IMR-90 (cell line): ENCODE measurements at regions not wholly inside any gene's neighbourhood (a gene's known extent, or its start where the extent isn't known, plus 50 kb on each side); places are given as distances from the start of the nearest gene placed in this dataset.

Source experiments
- ATAC-seq: fragments of 200-7000 bp; cut with Tn5 transposase; 2 replicates; pipeline ENCODE4 v1.9.1; 2020; ENCODE audit warnings: low read depth, mild to moderate bottlenecking, moderate library complexity
- BruUV-seq: library from RNA; stranded (reverse); fragments of 400-500 nt; replicated peaks from 2 replicates; lab custom pipeline; 2021; lab: Mats Ljungman, UMichigan
- CTCF ChIA-PET: fragments of 300-600 bp; formaldehyde crosslinking; extraction: SDS; loops from one replicate; lab custom pipeline; 2021; ENCODE audit warnings: antibody characterized with exemption; lab: Yijun Ruan, JAX
- POLR2A ChIA-PET: fragments of 300-600 bp; sonication (Branson Sonifier 250); formaldehyde crosslinking; loops from one replicate; lab custom pipeline; 2022; ENCODE audit warnings: antibody characterized with exemption; ENCODE audit not compliant: unreplicated experiment; lab: Charles Lee
- DNase-seq: peaks from one replicate; pipeline ENCODE4 v3.0.0; 2013
- H2AFZ ChIP-seq: replicated peaks from 2 replicates; pipeline ENCODE3; 2013; ENCODE audit warnings: low read length, mild to moderate bottlenecking; ENCODE audit not compliant: poor library complexity
- H2AK5ac ChIP-seq: 2 replicates; pipeline ENCODE4 v1.6.1; 2013; ENCODE audit warnings: low read depth, low read length, inconsistent platforms
- H2AK9ac ChIP-seq: replicated peaks from 2 replicates; pipeline ENCODE3; 2013; ENCODE audit warnings: mild to moderate bottlenecking, low read depth, low read length, moderate library complexity; ENCODE audit not compliant: poor library complexity
- H2BK120ac ChIP-seq: 2 replicates; pipeline ENCODE4 v1.6.1; 2013; ENCODE audit warnings: low read depth, low read length, inconsistent platforms
- H2BK15ac ChIP-seq: 3 replicates; pipeline ENCODE4 v1.6.1; 2013; ENCODE audit warnings: low read depth, low read length, inconsistent platforms
- H2BK20ac ChIP-seq: 2 replicates; pipeline ENCODE4 v1.6.1; 2013; ENCODE audit warnings: low read depth, mild to moderate bottlenecking, inconsistent platforms, low read length, moderate library complexity
- H2BK5ac ChIP-seq: 2 replicates; pipeline ENCODE4 v1.6.1; 2013; ENCODE audit warnings: mild to moderate bottlenecking, low read depth, low read length, inconsistent platforms; ENCODE audit not compliant: poor library complexity, severe bottlenecking
- H3K14ac ChIP-seq: replicated peaks from 2 replicates; pipeline ENCODE4 v1.6.1; 2013; ENCODE audit warnings: low read depth, low read length, inconsistent platforms
- H3K18ac ChIP-seq: 2 replicates; pipeline ENCODE4 v1.6.1; 2013; ENCODE audit warnings: low read depth, low read length, control low read depth
- H3K23ac ChIP-seq: 2 replicates; pipeline ENCODE4 v1.6.1; 2013; ENCODE audit warnings: low read depth, low read length, inconsistent platforms
- H3K27ac ChIP-seq: 2 replicates; pipeline ENCODE4 v1.5.1; 2013; ENCODE audit warnings: mild to moderate bottlenecking, control low read depth, low read length; ENCODE audit not compliant: insufficient read depth
- H3K27me3 ChIP-seq: 2 replicates; pipeline ENCODE4 v1.6.1; 2013; ENCODE audit warnings: low read length; ENCODE audit not compliant: control insufficient read depth, insufficient read depth
- H3K36me3 ChIP-seq: 2 replicates; pipeline ENCODE4 v1.6.1; 2013; ENCODE audit warnings: low read length, mixed read lengths; ENCODE audit not compliant: control insufficient read depth, insufficient read depth
- H3K4ac ChIP-seq: 2 replicates; pipeline ENCODE4 v1.6.1; 2013; ENCODE audit warnings: low read depth, low read length, inconsistent platforms
- H3K4me1 ChIP-seq: 2 replicates; pipeline ENCODE4 v1.6.1; 2013; ENCODE audit warnings: low read length, mixed read lengths; ENCODE audit not compliant: control insufficient read depth, insufficient read depth
- H3K4me2 ChIP-seq: 2 replicates; pipeline ENCODE4 v1.6.1; 2013; ENCODE audit warnings: low read depth, mild to moderate bottlenecking, control low read depth, low read length, moderate library complexity
- H3K4me3 ChIP-seq: 2 replicates; pipeline ENCODE4 v1.5.1; 2013; ENCODE audit warnings: low read depth, mild to moderate bottlenecking, control low read depth, low read length, moderate library complexity; ENCODE audit not compliant: insufficient read depth
- H3K56ac ChIP-seq: 2 replicates; pipeline ENCODE4 v1.6.1; 2013; ENCODE audit warnings: low read length, inconsistent platforms; ENCODE audit not compliant: insufficient read depth; ENCODE audit errors: extremely low read depth
- H3K79me1 ChIP-seq, 2 experiments: 2 replicates each; pipeline ENCODE4 v1.6.1; 2013; ENCODE audit warnings: low read length in 2 of 2, inconsistent platforms in 1 of 2, low read depth in 1 of 2
- H3K9ac ChIP-seq: 2 replicates; pipeline ENCODE4 v1.6.1; 2013; ENCODE audit warnings: low read depth, low read length, control low read depth
- H3K9me1 ChIP-seq: 2 replicates; pipeline ENCODE4 v1.6.1; 2013; ENCODE audit warnings: low read length, inconsistent platforms; ENCODE audit not compliant: insufficient read depth
- H3K9me3 ChIP-seq: 2 replicates; pipeline ENCODE4 v1.6.1; 2013; ENCODE audit warnings: low read length; ENCODE audit not compliant: control insufficient read depth, insufficient read depth
- H4K20me1 ChIP-seq: 2 replicates; pipeline ENCODE4 v1.6.1; 2013; ENCODE audit warnings: low read length, inconsistent platforms; ENCODE audit not compliant: insufficient read depth
- H4K5ac ChIP-seq: 2 replicates; pipeline ENCODE4 v1.6.1; 2013; ENCODE audit warnings: mild to moderate bottlenecking, low read depth, low read length, control low read depth
- H4K8ac ChIP-seq, 2 experiments: 2 replicates each; pipeline ENCODE4 v1.6.1; 2013; ENCODE audit warnings: low read depth in 2 of 2, low read length in 2 of 2, control low read depth in 1 of 2, inconsistent platforms in 1 of 2
- H4K91ac ChIP-seq: 2 replicates; pipeline ENCODE4 v1.6.1; 2013; ENCODE audit warnings: low read depth, low read length, inconsistent platforms; ENCODE audit not compliant: insufficient read depth
- BHLHE40 ChIP-seq: fragments of 150-350 bp; IDR thresholded peaks from 2 replicates; pipeline ENCODE4 v1.6.1; 2016; ENCODE audit warnings: mild to moderate bottlenecking, low read depth, low read length
- CHD1 ChIP-seq: IDR thresholded peaks from 2 replicates; pipeline ENCODE4 v1.6.1; 2012; ENCODE audit warnings: low read depth, low read length, improper control_type of control experiment
- MXI1 ChIP-seq: IDR thresholded peaks from 2 replicates; pipeline ENCODE4 v1.6.1; 2012; ENCODE audit warnings: low read depth, mild to moderate bottlenecking, low read length, moderate library complexity, borderline replicate concordance
- WGBS, 2 experiments: methylation state at CpG; one replicate each; pipeline versions ENCODE4 v1.1.5 to v1.1.7; 2013; ENCODE audit warnings: missing lambda C conversion rate in 2 of 2; ENCODE audit not compliant: insufficient read length in 1 of 2; ENCODE audit errors: extremely low coverage in 2 of 2; 5-methylcytosine and 5-hydroxymethylcytosine counted together
- dilution Hi-C: fragments of 300-500 bp; cut with HindIII; formaldehyde crosslinking; loops from one replicate; pipeline ENCODE4 v1.14.3; 2018; ENCODE audit warnings: low sequenced_read_pairs; ENCODE audit not compliant: unreplicated experiment
- in situ Hi-C: fragments of 300-500 bp; cut with MboI; formaldehyde crosslinking; loops from 3 replicates; pipeline ENCODE4 v1.14.3; 2019; ENCODE audit warnings: low sequenced_read_pairs, inconsistent platforms, mixed read lengths
- intact Hi-C: fragments of 100-400 bp; cut with micrococcal nuclease; formaldehyde crosslinking; loops from 2 replicates; pipeline ENCODE4 v1.10.0; 2022
- TF ChIP-seq, protein P1 (sequence below): conservative IDR thresholded peaks from 2 replicates; pipeline ENCODE4 v1.5.1; 2012; ENCODE audit warnings: mild to moderate bottlenecking, low read depth, low read length, improper control_type of control experiment
- TF ChIP-seq, protein P2 (sequence below): fragments of 150-350 bp; IDR thresholded peaks from 2 replicates; pipeline ENCODE4 v1.6.1; 2017; ENCODE audit warnings: mild to moderate bottlenecking, antibody characterized with exemption, low read length, low read depth
- TF ChIP-seq, protein P3 (sequence below): fragments of 150-350 bp; IDR thresholded peaks from 2 replicates; pipeline ENCODE4 v1.6.1; 2016; ENCODE audit warnings: low read depth, mild to moderate bottlenecking, low read length, moderate library complexity, borderline replicate concordance

DNA sequence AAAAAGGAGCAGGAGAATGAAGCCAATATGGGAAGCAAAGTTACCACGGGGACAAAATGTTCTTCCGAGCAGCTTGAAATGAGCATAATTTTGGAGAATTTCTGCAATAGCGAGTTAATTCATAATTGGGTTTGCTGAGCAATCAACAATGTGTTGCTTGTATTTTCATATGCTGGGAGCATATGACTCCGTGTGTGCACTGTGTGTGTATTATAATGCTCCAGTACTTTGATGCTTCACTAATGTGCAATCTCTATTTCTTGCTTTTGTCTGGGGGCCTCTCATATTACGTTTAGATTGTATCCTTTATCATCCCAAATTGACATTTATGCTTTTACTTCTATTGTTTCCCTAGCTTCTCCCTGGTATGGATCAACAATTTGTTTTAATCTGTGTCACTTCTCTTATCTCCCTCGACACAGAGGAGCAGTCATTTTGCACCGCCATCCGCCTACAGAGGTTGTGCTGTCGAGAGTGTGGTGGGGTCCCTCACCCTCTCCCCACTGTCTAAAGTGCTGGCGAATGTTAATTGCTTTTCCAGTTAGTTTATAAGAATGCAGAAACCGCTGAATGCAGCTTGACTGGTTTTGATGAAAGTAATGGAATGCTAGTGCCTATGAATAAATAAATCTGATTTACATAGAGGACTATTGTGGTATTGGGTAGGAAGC lies 372.5 kb upstream of the WWC1 start:
- H3K36me3 ChIP-seq, result no peaks in the 10 kb centered on the region
- H3K4ac ChIP-seq, result no peak overlapping the region
- H3K14ac ChIP-seq, result no peak overlapping the region
- CTCF ChIA-PET, result interaction anchor here (1.1 to 1.3 kb wide), 2 partner anchors 13 to 177 kb away, joined by 3 to 4 read pairs; no protein-coding TSS in a partner anchor
- H2AFZ ChIP-seq, result no peak overlapping the region
- H3K79me1 ChIP-seq, result no peaks in the 10 kb centered on the region
- intact Hi-C loops (no loop called here), in situ Hi-C loops (no loop called here), dilution Hi-C loops (no loop called here)
- no peak overlapping the region for H3K27ac ChIP-seq
- no peak overlapping the region for H3K18ac ChIP-seq
- H3K9me3 ChIP-seq, result no peaks in the 10 kb centered on the region
- H3K56ac ChIP-seq, result no peak overlapping the region
- DNase-seq (no peak), ATAC-seq (no peak)
- no peak overlapping the region for H4K91ac ChIP-seq
- H3K27me3 ChIP-seq, result peaks cover 2% of the 10 kb centered on the region; the same call in 1 of the 2 replicates
- no peak overlapping the region for H2BK15ac ChIP-seq
- H2AK9ac ChIP-seq, result no peak overlapping the region
- no peak overlapping the region for H3K23ac ChIP-seq
- WGBS, 2 experiments, result 80% methylated on average over 1 of the region's 11 CpGs; no CpG with 5 or more reads in 1 of the 2 experiments
- H3K4me3 ChIP-seq, result no peak overlapping the region
- no peak overlapping the region for H2BK120ac ChIP-seq
- H4K8ac ChIP-seq, result no peak overlapping the region
- H2BK5ac ChIP-seq, result no peak overlapping the region
- H3K9me1 ChIP-seq, result no peaks in the 10 kb centered on the region
- no peak overlapping the region for H2AK5ac ChIP-seq
- H4K5ac ChIP-seq, result no peak overlapping the region
- TF ChIP-seq MXI1 (no peak), BHLHE40 (no peak), CHD1 (no peak)
- TF ChIP-seq, protein P1, sequence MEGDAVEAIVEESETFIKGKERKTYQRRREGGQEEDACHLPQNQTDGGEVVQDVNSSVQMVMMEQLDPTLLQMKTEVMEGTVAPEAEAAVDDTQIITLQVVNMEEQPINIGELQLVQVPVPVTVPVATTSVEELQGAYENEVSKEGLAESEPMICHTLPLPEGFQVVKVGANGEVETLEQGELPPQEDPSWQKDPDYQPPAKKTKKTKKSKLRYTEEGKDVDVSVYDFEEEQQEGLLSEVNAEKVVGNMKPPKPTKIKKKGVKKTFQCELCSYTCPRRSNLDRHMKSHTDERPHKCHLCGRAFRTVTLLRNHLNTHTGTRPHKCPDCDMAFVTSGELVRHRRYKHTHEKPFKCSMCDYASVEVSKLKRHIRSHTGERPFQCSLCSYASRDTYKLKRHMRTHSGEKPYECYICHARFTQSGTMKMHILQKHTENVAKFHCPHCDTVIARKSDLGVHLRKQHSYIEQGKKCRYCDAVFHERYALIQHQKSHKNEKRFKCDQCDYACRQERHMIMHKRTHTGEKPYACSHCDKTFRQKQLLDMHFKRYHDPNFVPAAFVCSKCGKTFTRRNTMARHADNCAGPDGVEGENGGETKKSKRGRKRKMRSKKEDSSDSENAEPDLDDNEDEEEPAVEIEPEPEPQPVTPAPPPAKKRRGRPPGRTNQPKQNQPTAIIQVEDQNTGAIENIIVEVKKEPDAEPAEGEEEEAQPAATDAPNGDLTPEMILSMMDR, result no peak
- TF ChIP-seq, protein P2, sequence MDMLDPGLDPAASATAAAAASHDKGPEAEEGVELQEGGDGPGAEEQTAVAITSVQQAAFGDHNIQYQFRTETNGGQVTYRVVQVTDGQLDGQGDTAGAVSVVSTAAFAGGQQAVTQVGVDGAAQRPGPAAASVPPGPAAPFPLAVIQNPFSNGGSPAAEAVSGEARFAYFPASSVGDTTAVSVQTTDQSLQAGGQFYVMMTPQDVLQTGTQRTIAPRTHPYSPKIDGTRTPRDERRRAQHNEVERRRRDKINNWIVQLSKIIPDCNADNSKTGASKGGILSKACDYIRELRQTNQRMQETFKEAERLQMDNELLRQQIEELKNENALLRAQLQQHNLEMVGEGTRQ, result no peak
- TF ChIP-seq, protein P3, sequence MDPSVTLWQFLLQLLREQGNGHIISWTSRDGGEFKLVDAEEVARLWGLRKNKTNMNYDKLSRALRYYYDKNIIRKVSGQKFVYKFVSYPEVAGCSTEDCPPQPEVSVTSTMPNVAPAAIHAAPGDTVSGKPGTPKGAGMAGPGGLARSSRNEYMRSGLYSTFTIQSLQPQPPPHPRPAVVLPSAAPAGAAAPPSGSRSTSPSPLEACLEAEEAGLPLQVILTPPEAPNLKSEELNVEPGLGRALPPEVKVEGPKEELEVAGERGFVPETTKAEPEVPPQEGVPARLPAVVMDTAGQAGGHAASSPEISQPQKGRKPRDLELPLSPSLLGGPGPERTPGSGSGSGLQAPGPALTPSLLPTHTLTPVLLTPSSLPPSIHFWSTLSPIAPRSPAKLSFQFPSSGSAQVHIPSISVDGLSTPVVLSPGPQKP, result no peak
- no peak overlapping the region for H2BK20ac ChIP-seq
- no peak overlapping the region for H3K9ac ChIP-seq
- no peaks in the 10 kb centered on the region for H4K20me1 ChIP-seq
- no TSS peak for BruUV-seq
- H3K4me2 ChIP-seq, result no peak overlapping the region
- no peaks in the 10 kb centered on the region for H3K4me1 ChIP-seq
- POLR2A ChIA-PET, result no interaction called here
